ENCODE measurements at regions not wholly inside any gene's neighbourhood (a gene's known extent, or its start where the extent isn't known, plus 50 kb on each side); places are given as distances from the start of the nearest gene placed in this dataset.

DNA sequence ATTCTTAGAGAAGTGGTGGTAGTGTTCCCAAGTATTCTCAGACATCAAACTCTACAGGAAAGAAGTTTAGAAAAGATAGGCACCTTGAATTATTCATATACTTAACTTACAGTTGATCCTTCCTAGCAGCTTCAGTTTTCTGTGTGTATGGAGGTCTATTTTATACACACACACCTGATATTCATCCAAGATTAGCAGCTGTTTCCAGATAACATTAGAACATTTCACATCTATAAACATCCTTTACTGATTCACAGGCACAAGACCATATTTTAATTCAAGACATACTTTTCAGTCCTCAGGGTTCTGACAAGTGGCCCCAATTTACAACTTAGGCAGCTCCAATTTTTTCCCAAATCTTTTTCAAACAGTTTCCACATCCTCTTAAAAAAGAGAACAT lies 287.8 kb upstream of the USP25 start:
- Histone ChIP-seq H3K27me3 (no peaks in the 10 kb centered on the region), H3K36me3 (no peaks in the 10 kb centered on the region), H3K4me3 (no peak overlapping the region), H3K4me1 (peaks cover 14% of the 10 kb centered on the region), H3K27ac (no peak overlapping the region), H3K9me3 (no peaks in the 10 kb centered on the region)
- no peak for TF ChIP-seq EP300 (IDR thresholded peaks at IDR 0.05)
- TF ChIP-seq POLR2AphosphoS5 (IDR thresholded peaks at IDR 0.05), result no peak
- TF ChIP-seq POLR2A (IDR thresholded peaks at IDR 0.05), result no peak
- TF ChIP-seq, protein P1, sequence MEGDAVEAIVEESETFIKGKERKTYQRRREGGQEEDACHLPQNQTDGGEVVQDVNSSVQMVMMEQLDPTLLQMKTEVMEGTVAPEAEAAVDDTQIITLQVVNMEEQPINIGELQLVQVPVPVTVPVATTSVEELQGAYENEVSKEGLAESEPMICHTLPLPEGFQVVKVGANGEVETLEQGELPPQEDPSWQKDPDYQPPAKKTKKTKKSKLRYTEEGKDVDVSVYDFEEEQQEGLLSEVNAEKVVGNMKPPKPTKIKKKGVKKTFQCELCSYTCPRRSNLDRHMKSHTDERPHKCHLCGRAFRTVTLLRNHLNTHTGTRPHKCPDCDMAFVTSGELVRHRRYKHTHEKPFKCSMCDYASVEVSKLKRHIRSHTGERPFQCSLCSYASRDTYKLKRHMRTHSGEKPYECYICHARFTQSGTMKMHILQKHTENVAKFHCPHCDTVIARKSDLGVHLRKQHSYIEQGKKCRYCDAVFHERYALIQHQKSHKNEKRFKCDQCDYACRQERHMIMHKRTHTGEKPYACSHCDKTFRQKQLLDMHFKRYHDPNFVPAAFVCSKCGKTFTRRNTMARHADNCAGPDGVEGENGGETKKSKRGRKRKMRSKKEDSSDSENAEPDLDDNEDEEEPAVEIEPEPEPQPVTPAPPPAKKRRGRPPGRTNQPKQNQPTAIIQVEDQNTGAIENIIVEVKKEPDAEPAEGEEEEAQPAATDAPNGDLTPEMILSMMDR (IDR thresholded peaks at IDR 0.05), result no peak
- DNase-seq (ENCODE audit: low spot score in 2 of 2), result no peak

DNA sequence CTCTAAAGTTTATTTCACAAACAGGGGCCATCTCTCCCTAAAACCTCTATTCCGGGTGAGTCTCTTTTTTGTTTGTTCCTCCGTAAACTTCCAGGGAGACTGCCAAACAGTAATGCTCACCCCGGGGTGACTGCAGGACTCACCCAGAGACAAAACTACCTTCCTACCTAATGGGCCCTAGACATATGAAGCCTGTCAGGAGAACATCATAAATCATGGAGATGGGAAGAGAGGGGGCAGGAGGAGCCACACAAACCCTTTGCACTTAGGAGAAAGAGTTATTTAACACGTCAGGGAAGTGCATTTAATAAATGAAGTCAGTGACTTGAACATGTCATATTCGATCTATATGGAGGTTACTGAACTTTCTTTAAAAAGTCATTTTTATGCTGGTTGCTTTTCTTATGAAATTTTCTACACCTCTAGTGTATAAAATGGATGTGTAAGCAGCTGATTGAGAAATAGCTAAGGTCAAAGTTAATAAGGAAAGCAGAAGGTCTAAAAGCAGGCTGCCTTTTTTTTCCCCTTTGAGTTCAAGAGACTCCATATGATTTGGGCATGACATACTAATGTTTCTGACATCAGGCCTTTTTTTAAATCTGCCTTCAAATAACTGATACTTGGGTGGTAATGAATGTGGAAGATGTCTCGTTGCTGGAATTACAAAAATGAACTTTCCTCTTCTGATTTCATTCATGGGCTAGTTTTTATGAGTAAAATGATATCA lies 286.9 kb upstream of the USP25 start:
- Histone ChIP-seq H3K4me3 (no peak overlapping the region), H3K4me1 (peaks cover 14% of the 10 kb centered on the region), H3K9me3 (no peaks in the 10 kb centered on the region), H3K27me3 (no peaks in the 10 kb centered on the region), H3K27ac (no peak overlapping the region), H3K36me3 (no peaks in the 10 kb centered on the region)
- DNase-seq (ENCODE audit: low spot score in 2 of 2), result no peak
- TF ChIP-seq POLR2AphosphoS5 (IDR thresholded peaks at IDR 0.05) (no peak), EP300 (IDR thresholded peaks at IDR 0.05) (no peak), POLR2A (IDR thresholded peaks at IDR 0.05) (no peak)
- TF ChIP-seq, protein P1 (IDR thresholded peaks at IDR 0.05), result no peak
- 70% methylated on average over 6 of the region's 6 CpGs for WGBS

DNA sequence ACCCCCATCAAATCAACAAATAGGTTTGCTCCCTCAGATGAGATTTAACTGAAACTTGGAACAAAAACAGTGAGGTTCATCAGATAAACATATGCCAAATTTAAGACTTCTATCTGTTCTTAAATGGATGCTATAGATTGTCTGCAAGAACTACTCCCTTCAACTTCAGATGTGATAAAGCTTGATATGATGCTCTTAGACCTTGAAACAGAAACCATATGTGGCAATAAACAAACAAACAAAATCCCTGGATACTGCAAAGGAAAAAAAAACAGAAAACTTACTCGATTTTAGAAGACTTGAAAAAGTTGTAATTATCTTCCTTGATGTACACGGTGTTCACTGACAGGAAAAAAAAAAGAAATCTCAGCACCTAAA lies 286.1 kb upstream of the USP25 start:
- no peak overlapping the region for H3K4me3 ChIP-seq
- H3K27me3 ChIP-seq, result no peaks in the 10 kb centered on the region

DNA sequence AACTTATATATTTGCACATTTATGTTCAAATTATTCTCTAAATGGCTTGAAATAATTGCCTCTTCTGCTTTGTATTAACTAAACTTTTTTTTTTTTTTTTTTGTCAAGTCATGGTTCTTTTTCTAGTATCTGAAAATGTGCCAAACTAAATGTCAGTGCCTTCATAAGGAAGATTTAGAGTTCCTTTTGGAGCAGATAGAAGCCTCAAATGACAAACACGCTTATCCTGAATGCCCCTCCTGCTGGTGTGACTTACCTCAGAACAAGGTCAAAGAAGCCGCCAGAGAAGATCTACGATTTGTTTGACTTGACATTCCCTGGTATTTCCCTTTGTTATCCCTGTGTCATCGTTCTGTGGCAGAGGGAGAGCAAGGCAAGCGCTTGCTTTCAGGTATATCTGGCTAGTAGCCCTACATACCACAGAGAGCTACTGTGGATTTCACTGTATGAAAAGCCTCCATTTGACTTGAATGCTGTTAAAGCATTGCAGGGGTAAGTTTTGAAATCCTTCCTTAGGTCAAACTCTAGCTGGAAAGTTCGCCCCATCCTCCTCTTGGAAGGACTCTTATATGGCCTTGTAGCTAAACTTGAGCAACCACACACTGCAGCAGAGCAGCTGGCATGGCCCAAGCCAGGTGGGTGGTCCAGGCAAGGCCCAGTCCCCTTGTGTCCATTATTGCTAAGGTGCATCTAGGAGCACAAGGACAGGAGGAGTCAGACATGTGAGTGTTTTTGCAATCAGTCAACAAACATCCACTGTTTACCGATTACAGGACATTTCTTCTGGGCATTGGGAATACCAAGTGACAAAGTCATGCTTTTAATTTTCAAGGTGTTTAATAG lies 285.4 kb upstream of the USP25 start:
- H3K27me3 ChIP-seq, result no peaks in the 10 kb centered on the region
- H3K36me3 ChIP-seq, result no peaks in the 10 kb centered on the region
- TF ChIP-seq POLR2AphosphoS5 (IDR thresholded peaks at IDR 0.05) (no peak), POLR2A (IDR thresholded peaks at IDR 0.05) (no peak), EP300 (IDR thresholded peaks at IDR 0.05) (no peak)
- TF ChIP-seq, protein P1 (IDR thresholded peaks at IDR 0.05), result no peak

More for the DNA sequence above, 286.1 kb upstream of the USP25 start:
- H3K27ac ChIP-seq, result no peak overlapping the region
- TF ChIP-seq POLR2A (IDR thresholded peaks at IDR 0.05) (no peak), EP300 (IDR thresholded peaks at IDR 0.05) (no peak), POLR2AphosphoS5 (IDR thresholded peaks at IDR 0.05) (no peak)
- TF ChIP-seq, protein P1 (IDR thresholded peaks at IDR 0.05), result no peak
- 24% methylated on average over 2 of the region's 2 CpGs for WGBS
- H3K36me3 ChIP-seq, result no peaks in the 10 kb centered on the region
- H3K4me1 ChIP-seq, result peaks cover 14% of the 10 kb centered on the region
- H3K9me3 ChIP-seq, result no peaks in the 10 kb centered on the region
- no peak for DNase-seq (ENCODE audit: low spot score in 2 of 2)

DNA sequence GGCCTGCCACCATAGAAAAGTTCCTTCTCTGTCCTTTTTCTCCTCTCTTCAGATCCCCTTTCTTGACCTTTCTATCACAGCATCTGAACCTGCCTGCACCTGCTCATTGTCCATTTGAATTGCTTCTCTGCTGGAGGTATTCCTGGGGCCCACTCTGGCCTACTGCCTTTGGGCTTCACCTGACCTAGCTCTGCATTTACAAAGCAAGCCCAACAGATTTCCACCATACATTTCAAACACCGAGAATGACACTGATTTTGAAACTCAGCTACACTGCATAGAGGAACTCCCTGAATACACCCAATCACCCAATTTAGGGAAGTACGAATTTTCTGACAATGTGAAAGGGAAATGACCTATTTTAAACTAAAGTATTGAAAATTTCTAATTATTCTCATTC lies 284.5 kb upstream of the USP25 start:
- no peaks in the 10 kb centered on the region for H3K36me3 ChIP-seq
- peaks cover 14% of the 10 kb centered on the region for H3K4me1 ChIP-seq
- H3K27ac ChIP-seq, result no peak overlapping the region
- WGBS, result 72% methylated on average over 2 of the region's 2 CpGs
- H3K4me3 ChIP-seq, result no peak overlapping the region
- DNase-seq (ENCODE audit: low spot score in 2 of 2), result no peak
- H3K9me3 ChIP-seq, result no peaks in the 10 kb centered on the region
- no peaks in the 10 kb centered on the region for H3K27me3 ChIP-seq
- no peak for TF ChIP-seq POLR2A (IDR thresholded peaks at IDR 0.05)
- TF ChIP-seq, protein P1 (IDR thresholded peaks at IDR 0.05), result no peak
- TF ChIP-seq EP300 (IDR thresholded peaks at IDR 0.05), result no peak
- no peak for TF ChIP-seq POLR2AphosphoS5 (IDR thresholded peaks at IDR 0.05)

More for the DNA sequence above, 285.4 kb upstream of the USP25 start:
- H3K4me1 ChIP-seq, result peaks cover 14% of the 10 kb centered on the region
- DNase-seq (ENCODE audit: low spot score in 2 of 2), result no peak
- H3K4me3 ChIP-seq, result no peak overlapping the region
- H3K9me3 ChIP-seq, result no peaks in the 10 kb centered on the region
- no peak overlapping the region for H3K27ac ChIP-seq
- 42% methylated on average over 7 of the region's 7 CpGs for WGBS

Measured in suprapubic skin (tissue), 4 donors.